ENCODE measurements at regions not wholly inside any gene's neighbourhood (a gene's known extent, or its start where the extent isn't known, plus 50 kb on each side); places are given as distances from the start of the nearest gene placed in this dataset.

DNA sequence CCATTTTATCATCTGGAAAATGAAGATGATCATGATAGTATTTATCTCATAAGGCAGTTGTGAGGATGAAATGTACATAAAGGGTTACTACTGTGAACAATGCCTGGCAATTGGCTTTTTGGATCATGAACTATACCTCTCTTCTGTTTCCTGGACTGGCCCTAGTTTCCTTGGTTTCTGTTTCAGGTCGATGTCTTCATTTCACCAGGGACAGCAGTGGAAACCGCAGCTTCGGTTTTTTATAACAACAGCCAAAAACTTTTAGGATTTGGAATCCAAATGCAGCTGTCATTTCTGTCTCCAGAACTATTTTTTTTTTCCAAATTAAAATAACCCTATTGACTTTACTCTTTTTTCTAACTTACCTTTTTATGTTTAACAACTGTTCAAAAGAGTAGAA is 425.1 kb downstream of the RND3 start:
- Histone ChIP-seq H3K4me2 (no peak overlapping the region), H2AFZ (ENCODE audit: low read depth) (no peak overlapping the region), H3K4me1 (ENCODE audit: control insufficient read depth in 1 of 2, insufficient read depth in 2 of 2, low read depth in 1 of 2, low read length in 1 of 2) (peaks cover 0 to 11% of the 10 kb centered on the region in 2 experiments; a peak in 2 of 4 replicates), H3F3A (replicated peaks; ENCODE audit: insufficient read depth) (no peaks in the 10 kb centered on the region), H3K36me3 (replicated peaks in 1 of 2; ENCODE audit: control insufficient read depth in 1 of 2, insufficient read depth in 2 of 2, low read length in 1 of 2) (no peaks in the 10 kb centered on the region), H3K9me3 (no peaks in the 10 kb centered on the region), H3K9ac (no peak overlapping the region), H3K27ac (ENCODE audit: low read depth in 2 of 2, low read length in 1 of 2) (no peak overlapping the region), H4K20me1 (ENCODE audit: insufficient read depth) (no peaks in the 10 kb centered on the region), H3K79me2 (ENCODE audit: insufficient read depth) (no peaks in the 10 kb centered on the region), H3K9me2 (no peaks in the 10 kb centered on the region), H3K4me3 (ENCODE audit: low read depth in 2 of 2, low read length in 1 of 2) (no peak overlapping the region), H3K27me3 (ENCODE audit: insufficient read depth) (no peaks in the 10 kb centered on the region)
- CTCF ChIA-PET: interaction anchor here (0.7 kb wide), 1 partner anchor 460 kb away, joined by 3 read pairs; no protein-coding TSS in a partner anchor
- 88% methylated on average over 3 of the region's 3 CpGs for WGBS (ENCODE audit: low lambda C conversion rate)
- no peak for DNase-seq
- POLR2A ChIA-PET: no interaction called here
- TF ChIP-seq CHD2 (IDR thresholded peaks at IDR 0.05; ENCODE audit: low read length, partially characterized antibody) (no peak), FOSL2 (IDR thresholded peaks at IDR 0.05; ENCODE audit: borderline replicate concordance, low read depth) (no peak), RCOR1 (IDR thresholded peaks at IDR 0.05; ENCODE audit: low read length) (no peak), ELF1 (IDR thresholded peaks at IDR 0.05) (no peak), EZH2phosphoT487 (IDR thresholded peaks at IDR 0.05; ENCODE audit: borderline replicate concordance, low read depth) (no peak), POLR2AphosphoS5 (IDR thresholded peaks at IDR 0.05; ENCODE audit: low read depth, low read length) (no peak), FOXJ3 (CRISPR knock-in tag; IDR thresholded peaks at IDR 0.05) (no peak), TCF12 (IDR thresholded peaks at IDR 0.05) (no peak)
- TF ChIP-seq, protein P1, sequence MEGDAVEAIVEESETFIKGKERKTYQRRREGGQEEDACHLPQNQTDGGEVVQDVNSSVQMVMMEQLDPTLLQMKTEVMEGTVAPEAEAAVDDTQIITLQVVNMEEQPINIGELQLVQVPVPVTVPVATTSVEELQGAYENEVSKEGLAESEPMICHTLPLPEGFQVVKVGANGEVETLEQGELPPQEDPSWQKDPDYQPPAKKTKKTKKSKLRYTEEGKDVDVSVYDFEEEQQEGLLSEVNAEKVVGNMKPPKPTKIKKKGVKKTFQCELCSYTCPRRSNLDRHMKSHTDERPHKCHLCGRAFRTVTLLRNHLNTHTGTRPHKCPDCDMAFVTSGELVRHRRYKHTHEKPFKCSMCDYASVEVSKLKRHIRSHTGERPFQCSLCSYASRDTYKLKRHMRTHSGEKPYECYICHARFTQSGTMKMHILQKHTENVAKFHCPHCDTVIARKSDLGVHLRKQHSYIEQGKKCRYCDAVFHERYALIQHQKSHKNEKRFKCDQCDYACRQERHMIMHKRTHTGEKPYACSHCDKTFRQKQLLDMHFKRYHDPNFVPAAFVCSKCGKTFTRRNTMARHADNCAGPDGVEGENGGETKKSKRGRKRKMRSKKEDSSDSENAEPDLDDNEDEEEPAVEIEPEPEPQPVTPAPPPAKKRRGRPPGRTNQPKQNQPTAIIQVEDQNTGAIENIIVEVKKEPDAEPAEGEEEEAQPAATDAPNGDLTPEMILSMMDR (IDR thresholded peaks at IDR 0.05): no peak
- TF ChIP-seq, protein P2, sequence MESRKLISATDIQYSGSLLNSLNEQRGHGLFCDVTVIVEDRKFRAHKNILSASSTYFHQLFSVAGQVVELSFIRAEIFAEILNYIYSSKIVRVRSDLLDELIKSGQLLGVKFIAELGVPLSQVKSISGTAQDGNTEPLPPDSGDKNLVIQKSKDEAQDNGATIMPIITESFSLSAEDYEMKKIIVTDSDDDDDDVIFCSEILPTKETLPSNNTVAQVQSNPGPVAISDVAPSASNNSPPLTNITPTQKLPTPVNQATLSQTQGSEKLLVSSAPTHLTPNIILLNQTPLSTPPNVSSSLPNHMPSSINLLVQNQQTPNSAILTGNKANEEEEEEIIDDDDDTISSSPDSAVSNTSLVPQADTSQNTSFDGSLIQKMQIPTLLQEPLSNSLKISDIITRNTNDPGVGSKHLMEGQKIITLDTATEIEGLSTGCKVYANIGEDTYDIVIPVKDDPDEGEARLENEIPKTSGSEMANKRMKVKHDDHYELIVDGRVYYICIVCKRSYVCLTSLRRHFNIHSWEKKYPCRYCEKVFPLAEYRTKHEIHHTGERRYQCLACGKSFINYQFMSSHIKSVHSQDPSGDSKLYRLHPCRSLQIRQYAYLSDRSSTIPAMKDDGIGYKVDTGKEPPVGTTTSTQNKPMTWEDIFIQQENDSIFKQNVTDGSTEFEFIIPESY (IDR thresholded peaks at IDR 0.05; ENCODE audit: borderline replicate concordance, low read depth): no peak
- TF ChIP-seq, protein P3, sequence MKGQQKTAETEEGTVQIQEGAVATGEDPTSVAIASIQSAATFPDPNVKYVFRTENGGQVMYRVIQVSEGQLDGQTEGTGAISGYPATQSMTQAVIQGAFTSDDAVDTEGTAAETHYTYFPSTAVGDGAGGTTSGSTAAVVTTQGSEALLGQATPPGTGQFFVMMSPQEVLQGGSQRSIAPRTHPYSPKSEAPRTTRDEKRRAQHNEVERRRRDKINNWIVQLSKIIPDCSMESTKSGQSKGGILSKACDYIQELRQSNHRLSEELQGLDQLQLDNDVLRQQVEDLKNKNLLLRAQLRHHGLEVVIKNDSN (IDR thresholded peaks at IDR 0.05; ENCODE audit: borderline replicate concordance, low read depth): no peak
- TF ChIP-seq, protein P4, sequence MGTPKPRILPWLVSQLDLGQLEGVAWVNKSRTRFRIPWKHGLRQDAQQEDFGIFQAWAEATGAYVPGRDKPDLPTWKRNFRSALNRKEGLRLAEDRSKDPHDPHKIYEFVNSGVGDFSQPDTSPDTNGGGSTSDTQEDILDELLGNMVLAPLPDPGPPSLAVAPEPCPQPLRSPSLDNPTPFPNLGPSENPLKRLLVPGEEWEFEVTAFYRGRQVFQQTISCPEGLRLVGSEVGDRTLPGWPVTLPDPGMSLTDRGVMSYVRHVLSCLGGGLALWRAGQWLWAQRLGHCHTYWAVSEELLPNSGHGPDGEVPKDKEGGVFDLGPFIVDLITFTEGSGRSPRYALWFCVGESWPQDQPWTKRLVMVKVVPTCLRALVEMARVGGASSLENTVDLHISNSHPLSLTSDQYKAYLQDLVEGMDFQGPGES (IDR thresholded peaks at IDR 0.05; ENCODE audit: low read depth, low read length): no peak
- TF ChIP-seq, protein P5, sequence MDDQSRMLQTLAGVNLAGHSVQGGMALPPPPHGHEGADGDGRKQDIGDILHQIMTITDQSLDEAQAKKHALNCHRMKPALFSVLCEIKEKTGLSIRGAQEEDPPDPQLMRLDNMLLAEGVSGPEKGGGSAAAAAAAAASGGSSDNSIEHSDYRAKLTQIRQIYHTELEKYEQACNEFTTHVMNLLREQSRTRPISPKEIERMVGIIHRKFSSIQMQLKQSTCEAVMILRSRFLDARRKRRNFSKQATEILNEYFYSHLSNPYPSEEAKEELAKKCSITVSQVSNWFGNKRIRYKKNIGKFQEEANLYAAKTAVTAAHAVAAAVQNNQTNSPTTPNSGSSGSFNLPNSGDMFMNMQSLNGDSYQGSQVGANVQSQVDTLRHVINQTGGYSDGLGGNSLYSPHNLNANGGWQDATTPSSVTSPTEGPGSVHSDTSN (IDR thresholded peaks at IDR 0.05): no peak
- TF ChIP-seq, protein P6, sequence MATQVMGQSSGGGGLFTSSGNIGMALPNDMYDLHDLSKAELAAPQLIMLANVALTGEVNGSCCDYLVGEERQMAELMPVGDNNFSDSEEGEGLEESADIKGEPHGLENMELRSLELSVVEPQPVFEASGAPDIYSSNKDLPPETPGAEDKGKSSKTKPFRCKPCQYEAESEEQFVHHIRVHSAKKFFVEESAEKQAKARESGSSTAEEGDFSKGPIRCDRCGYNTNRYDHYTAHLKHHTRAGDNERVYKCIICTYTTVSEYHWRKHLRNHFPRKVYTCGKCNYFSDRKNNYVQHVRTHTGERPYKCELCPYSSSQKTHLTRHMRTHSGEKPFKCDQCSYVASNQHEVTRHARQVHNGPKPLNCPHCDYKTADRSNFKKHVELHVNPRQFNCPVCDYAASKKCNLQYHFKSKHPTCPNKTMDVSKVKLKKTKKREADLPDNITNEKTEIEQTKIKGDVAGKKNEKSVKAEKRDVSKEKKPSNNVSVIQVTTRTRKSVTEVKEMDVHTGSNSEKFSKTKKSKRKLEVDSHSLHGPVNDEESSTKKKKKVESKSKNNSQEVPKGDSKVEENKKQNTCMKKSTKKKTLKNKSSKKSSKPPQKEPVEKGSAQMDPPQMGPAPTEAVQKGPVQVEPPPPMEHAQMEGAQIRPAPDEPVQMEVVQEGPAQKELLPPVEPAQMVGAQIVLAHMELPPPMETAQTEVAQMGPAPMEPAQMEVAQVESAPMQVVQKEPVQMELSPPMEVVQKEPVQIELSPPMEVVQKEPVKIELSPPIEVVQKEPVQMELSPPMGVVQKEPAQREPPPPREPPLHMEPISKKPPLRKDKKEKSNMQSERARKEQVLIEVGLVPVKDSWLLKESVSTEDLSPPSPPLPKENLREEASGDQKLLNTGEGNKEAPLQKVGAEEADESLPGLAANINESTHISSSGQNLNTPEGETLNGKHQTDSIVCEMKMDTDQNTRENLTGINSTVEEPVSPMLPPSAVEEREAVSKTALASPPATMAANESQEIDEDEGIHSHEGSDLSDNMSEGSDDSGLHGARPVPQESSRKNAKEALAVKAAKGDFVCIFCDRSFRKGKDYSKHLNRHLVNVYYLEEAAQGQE (IDR thresholded peaks at IDR 0.05; ENCODE audit: low read depth, low read length): no peak
